ENCODE measurements at regions not wholly inside any gene's neighbourhood (a gene's known extent, or its start where the extent isn't known, plus 50 kb on each side); places are given as distances from the start of the nearest gene placed in this dataset.
A peak's percentile ranks its signal among the peaks of the same experiment; 100 is the strongest.
"Not testable (repeated sequence)": the region's sequence is repeated elsewhere in the genome, so short reads cannot be mapped to it uniquely, and the experiment has no call there.

- DNase-seq = peak in 1 of 3 experiments; percentile 73
Measured at GRCh38 chr4:77220828-77221613, 64.0 kb downstream of the CCNG2 start.

GRCh38 chr4:77225022-77225421, 68.0 kb downstream of the CCNG2 start:
- no peak for DNase-seq

- peak in 1 of 3 experiments; percentile 14 for DNase-seq
Measured at GRCh38 chr4:77226939-77227705, 70.1 kb downstream of the CCNG2 start.

- DNase-seq = no peak
Measured at GRCh38 chr4:77229433-77229832, 72.4 kb downstream of the CCNG2 start.

- DNase-seq = no peak
Measured at GRCh38 chr4:77232653-77233052, 75.6 kb downstream of the CCNG2 start.

GRCh38 chr4:77235289-77235854, 78.4 kb downstream of the CCNG2 start:
- DNase-seq = no peak

GRCh38 chr4:77236806-77237205, 79.8 kb downstream of the CCNG2 start:
- no peak for DNase-seq

- DNase-seq = peak; percentile 40 to 77 (median 74)
Measured at GRCh38 chr4:77240469-77241066, 83.6 kb downstream of the CCNG2 start.

- DNase-seq = peak in 1 of 3 experiments; percentile 16
Measured at GRCh38 chr4:77248805-77249204, 91.8 kb downstream of the CCNG2 start.

- no peak for DNase-seq
Measured at GRCh38 chr4:77251751-77252150, 94.7 kb downstream of the CCNG2 start.

- DNase-seq = no peak
Measured at GRCh38 chr4:77263247-77263646, 106.2 kb downstream of the CCNG2 start.

GRCh38 chr4:77263976-77264375, 107.0 kb downstream of the CCNG2 start:
- DNase-seq = not testable (repeated sequence)

GRCh38 chr4:77264826-77265225, 107.8 kb downstream of the CCNG2 start:
- DNase-seq = no peak

- DNase-seq = peak; percentile 2 to 63 (median 36)
Measured at GRCh38 chr4:77268108-77268507, 111.1 kb downstream of the CCNG2 start.

- DNase-seq = no peak
Measured at GRCh38 chr4:77269505-77269904, 112.5 kb downstream of the CCNG2 start.

GRCh38 chr4:77273412-77273811, 116.4 kb downstream of the CCNG2 start:
- no peak for DNase-seq

- not testable (repeated sequence) for DNase-seq
Measured at GRCh38 chr4:77279114-77279513, 122.1 kb downstream of the CCNG2 start.

- no peak for DNase-seq
Measured at GRCh38 chr4:77282305-77282704, 125.3 kb downstream of the CCNG2 start.

GRCh38 chr4:77284036-77284435, 127.0 kb downstream of the CCNG2 start:
- no peak for DNase-seq

GRCh38 chr4:77286906-77287305, 129.9 kb downstream of the CCNG2 start:
- DNase-seq = no peak

- DNase-seq = no peak
Measured at GRCh38 chr4:77293426-77293825, 136.4 kb downstream of the CCNG2 start.

GRCh38 chr4:77300996-77301395, 144.0 kb downstream of the CCNG2 start:
- DNase-seq = peak in 2 of 3 experiments; percentile 3 to 55

GRCh38 chr4:77305766-77306165, 148.8 kb downstream of the CCNG2 start:
- no peak for DNase-seq
